Sciatic nerve (tissue), 2 donors: ENCODE measurements at regions not wholly inside any gene's neighbourhood (a gene's known extent, or its start where the extent isn't known, plus 50 kb on each side); places are given as distances from the start of the nearest gene placed in this dataset.

Source experiments
- ATAC-seq: fragments of 200-7000 bp; cut with Tn5 transposase; one replicate; pipeline ENCODE4 v1.9.1; 2020; ENCODE audit warnings: mild to moderate bottlenecking, moderate library complexity
- DNase-seq: peaks from one replicate; pipeline ENCODE4 v3.0.0-alpha.2; 2020; ENCODE audit warnings: low spot score
- intact Hi-C: fragments of 100-400 bp; cut with DNase I; formaldehyde crosslinking; loops from one replicate; pipeline ENCODE4 v1.14.2; 2022
- donor health status: DM: no; HTN: no; CAD: no.
- donor health status: DM: no; HTN: no; CAD: no.

DNA sequence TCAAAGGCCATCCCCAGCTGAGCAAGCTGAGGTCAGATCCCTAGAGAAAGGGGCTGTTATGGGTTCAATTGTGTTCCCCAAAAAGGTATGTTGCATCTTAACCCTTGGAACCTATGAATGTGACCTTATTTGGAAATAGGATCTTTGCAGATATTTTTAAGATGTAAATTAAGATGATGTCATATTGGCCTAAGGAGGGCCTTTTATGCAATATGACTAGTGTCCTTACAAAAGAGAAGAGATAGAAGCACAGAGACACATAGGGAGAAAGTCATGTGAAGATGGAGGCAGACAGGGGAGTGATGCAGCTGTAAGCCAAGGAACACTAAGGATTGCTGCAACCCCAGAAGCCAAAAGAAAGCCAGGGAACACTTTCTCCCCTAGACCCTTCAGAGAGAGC, 144.3 kb upstream of the TAB2 start:
- ATAC-seq, result no peak

DNA sequence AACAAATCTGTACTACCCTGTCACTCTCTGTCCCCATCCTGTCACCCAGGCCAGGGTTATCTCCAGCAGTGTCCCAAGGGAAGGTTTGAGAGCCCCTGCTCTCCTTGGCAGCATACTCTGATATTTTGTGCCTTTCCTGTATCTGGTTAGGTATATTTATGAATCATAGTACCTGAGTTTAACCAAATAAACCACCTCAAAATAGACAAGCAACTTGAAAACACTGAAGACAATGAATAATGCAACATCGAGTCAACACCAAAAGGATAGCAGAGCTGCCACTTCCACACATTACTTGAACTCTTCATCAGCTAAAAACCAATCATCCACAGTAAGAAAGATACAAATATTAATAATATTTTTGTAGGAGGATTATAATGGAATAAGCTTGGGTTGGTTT, 142.6 kb upstream of the TAB2 start:
- no peak for ATAC-seq
- DNase-seq, result no peak
- intact Hi-C loops, result no loop called here

More for the DNA sequence above, 144.3 kb upstream of the TAB2 start:
- intact Hi-C loops, result no loop called here
- DNase-seq, result no peak

DNA sequence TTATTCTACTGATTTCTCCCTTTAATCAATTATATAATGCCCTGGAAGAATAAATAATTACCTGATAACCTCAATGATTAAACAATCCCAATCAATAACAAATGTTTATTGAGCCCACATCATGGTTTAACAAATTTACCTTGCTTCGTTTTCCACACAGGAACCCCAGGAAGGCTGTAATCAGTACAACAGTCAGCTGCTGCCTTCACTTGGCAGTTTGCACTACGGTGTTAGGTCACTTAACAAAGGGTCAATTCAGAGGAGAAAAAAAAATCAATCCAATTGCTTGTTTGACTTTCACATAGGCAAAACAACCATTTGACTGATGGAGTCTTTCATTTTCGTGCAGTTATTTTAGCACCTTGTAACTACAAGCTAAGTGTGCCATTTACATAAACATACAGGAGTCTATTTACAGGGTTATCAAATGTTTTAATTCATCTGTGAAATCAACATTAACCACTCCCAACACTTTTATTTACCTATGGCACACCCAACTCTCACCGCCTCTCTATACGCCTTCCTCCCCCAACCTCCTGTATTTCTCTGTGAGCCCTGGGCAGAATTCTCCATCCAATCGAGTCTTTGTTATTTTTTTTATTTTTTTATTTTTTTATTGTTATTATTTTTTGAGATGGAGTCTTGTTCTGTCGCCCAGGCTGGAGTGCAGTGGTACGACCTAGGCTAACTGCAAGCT, 140.4 kb upstream of the TAB2 start:
- DNase-seq (no peak), ATAC-seq (no peak)
- intact Hi-C loops, result no loop called here

DNA sequence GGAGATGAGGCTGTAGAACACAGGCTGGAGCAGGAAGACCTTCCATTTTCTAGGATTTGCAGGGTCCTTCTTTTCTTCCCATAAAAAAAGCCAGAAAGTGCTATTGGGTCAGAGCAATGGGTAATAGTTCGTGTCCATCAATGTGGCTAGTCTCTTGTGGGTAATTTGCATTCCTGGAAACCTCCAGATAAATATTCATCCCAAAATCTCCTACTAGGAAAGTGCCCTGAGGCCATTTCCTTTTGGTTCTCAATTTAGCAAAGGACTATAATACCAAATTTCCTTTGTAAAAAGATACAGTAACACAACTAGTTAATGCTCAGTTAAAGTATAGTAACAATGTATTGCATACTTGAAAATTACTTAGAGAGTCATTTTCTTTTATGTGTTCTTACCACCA, 138.1 kb upstream of the TAB2 start:
- ATAC-seq (no peak), DNase-seq (no peak)
- intact Hi-C loops, result no loop called here

DNA sequence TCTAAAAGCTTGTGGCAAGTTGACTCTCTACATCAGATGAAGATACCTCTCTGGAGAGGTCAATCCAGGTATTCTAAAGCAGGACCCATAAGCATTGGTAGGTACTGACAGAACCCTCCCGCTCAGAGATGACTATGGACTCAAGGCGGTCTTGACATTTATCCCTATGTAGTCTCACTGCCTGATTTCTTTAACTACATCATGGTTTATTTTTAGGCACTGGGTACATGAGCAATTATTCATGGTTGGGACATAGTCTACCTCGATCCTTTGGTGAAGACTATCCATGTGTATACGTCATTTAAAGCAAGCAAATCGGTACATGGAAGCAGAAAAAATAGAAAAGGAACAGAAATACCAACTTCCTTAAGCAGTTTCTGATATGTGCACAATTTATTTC, 136.2 kb upstream of the TAB2 start:
- DNase-seq (no peak), ATAC-seq (peak; percentile 22)
- intact Hi-C loops, result no loop called here

DNA sequence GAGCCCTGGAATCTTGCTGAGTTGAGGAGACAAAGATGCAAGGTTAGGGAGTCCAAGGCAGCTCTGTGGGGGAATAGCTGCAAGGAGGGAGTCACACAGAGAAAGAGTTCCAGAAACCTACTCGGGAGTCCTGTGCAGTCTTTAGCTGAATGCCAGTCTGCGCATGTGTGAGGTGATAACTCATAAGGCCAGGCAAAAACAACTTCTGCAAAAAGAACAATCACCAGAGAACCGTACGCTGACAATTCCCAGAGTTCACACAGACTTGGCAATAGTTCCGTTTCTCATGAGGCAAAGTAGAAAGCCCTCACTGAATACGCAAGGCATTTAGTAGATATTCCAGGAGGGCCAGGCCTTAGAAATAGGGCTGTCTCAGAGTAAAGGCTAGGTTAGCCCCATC, 135.2 kb upstream of the TAB2 start:
- no peak for DNase-seq
- intact Hi-C loops, result no loop called here
- ATAC-seq, result peak; percentile 55

DNA sequence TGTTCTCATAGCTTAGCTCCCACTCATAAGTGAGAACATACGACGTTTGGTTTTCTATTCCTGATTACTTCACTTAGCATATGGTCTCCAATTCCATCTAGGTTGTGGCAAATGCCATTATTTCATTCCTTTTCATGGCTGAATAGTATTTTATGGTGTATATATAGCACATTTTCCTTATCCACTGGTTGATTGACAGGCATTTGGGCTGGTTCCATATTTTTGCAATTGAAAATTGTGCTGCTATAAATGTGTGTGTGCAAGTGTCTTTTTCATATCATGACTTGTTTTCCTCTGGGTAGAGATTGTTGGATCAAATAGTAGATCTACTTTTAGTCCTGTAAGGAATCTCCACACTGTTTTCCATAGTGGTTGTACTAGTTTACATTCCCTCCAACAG, 133.0 kb upstream of the TAB2 start:
- DNase-seq (no peak), ATAC-seq (no peak)
- intact Hi-C loops, result no loop called here

DNA sequence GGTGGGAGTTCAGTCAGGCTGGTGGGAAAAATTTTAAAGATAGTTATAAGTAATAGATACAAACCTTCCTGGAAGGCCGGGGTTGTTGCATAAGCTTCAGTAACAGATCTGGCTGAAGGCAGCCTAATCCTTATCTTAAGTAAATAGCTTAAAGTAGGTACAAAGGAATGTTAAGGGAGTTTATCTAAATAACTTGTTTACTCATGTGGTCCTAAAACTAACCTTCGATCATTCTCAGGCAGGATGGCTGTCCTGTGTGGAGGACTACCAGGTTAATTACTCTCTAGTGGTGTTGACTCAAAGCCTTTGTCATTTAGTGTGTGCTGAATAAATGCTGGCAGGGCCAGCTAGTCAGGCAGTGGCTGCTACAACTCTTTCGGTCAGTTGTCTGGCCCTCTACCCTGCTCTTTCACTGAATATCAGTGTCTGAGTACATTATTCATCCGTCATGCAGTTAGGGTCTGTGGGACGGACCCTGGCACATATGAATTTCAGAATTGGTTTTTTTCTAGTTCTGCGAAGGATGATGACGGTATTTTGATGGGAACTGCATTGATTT, 131.6 kb upstream of the TAB2 start:
- intact Hi-C loops, result no loop called here

DNA sequence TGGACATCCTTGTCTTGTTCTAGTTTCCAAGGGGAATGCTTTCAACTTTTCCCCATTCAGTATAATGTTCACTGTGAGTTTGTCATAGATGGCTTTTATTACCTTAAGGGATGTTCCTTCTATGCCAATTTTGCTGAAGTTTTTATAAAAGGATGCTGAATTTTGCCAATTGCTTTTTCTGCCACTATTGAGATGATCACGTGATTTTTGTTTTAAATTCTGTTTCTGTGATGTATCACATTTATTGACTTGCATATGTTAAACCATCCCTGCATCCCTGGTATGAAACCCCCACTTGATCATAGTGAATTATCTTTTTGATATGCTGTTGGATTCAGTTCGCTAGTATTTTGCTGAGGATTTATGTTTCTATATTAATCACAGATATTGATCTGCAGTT, 130.6 kb upstream of the TAB2 start:
- intact Hi-C loops, result no loop called here
- ATAC-seq, result no peak
- DNase-seq, result no peak

More for the DNA sequence above, 131.6 kb upstream of the TAB2 start:
- ATAC-seq (no peak), DNase-seq (no peak)

DNA sequence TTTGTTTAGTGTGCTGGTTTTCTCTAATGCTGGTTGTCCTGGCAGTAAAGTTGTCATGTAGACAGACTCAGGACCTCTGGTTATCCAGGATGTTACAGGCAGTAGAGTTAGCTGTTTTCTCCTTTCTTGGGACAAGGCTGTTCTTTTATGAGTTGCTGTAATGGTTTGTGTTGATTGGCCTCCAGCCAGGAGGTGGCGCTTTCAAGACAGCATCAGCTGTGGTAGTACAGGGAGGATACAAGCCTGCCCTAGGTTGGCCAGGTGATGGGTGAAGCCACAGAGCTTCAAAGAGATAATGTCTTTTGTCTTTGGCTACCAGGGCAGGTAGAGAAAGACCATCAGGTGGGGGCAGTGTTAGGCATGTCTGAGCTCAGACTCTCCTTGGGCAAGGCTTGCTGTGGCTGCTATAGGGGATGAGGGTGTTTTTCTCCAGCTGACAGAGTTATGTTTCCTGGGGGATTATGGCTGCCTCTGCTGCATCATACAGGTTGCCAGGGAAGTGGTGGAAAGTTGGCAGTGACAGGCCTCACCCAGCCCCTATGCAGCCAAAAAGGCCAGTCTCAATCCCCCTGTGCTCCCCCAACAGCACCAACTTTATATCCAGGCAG, 127.2 kb upstream of the TAB2 start:
- intact Hi-C loops, result no loop called here
- ATAC-seq (no peak), DNase-seq (no peak)

DNA sequence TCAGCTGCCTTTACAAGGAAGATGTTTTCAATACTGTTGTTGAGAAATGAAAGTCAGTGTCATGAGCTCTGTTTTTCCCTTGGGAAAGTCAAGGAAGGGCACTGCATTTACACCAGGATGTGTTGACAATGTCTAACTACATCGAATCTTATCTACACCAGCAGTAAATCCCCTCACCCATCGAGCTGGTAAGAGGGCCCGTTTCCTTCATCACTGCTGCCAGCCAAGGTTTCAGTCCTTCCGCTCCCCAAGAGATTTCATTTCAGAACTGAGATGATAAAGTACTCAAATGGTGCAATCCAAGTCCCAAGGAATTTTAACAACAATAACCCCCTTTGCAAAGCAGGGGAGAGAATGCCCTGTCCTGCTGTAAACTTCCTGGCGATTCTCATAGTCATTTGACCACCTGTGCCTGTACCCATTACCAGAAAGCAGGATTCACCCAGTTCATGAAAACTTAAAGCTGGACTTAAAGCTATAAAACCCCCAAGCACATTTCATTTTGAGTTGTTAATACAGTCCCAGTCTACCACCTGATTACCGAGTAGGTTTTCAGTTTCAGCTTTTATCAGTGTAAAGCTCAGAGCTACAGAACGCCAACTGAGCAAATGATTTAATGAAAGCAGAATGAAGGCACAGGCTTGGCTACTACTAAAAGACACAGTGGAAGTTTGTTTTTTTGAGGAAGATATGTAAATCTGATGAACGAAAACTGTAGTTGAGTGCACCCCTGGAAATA, 122.5 kb upstream of the TAB2 start:
- intact Hi-C loops, result no loop called here
- DNase-seq, result no peak
- ATAC-seq, result no peak

DNA sequence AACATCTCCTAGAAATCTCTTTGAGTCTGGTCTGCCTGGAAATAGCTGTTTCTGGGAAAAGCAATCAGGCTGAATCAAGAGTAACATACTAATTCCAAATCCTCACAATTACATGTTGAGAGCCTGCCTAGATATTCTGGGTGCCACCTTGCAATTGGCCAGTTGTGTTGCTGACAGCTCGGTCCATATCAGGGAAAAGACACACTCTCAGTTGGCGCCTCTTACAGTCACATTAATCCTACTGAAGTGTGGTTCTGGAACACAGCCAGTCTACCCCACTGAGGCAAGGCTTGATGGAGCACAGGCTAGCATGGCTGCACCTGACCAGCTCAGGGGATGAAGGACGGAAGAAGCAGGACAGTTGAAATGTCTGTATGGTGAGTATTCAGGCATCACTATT, 121.4 kb upstream of the TAB2 start:
- ATAC-seq, result no peak
- intact Hi-C loops, result no loop called here

DNA sequence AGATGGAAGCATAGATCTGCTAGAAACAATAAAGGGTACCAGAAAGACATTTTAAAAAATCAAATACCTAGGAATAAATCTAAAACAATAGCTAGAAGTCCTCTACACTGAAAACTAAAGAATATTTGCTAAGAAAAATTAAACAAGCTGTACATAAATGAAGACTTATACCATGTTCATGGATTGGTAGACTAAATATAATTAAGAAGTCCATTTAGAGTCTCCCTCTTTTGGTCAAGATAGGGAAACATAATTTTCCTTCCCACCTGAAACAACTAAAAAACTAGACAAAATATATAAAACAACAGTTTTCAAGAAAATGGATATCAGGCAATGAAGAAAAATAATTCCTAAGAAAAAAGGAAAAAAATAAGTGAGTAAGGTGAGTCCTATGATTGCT, 120.0 kb upstream of the TAB2 start:
- intact Hi-C loops, result no loop called here

More for the DNA sequence above, 121.4 kb upstream of the TAB2 start:
- DNase-seq, result no peak

DNA sequence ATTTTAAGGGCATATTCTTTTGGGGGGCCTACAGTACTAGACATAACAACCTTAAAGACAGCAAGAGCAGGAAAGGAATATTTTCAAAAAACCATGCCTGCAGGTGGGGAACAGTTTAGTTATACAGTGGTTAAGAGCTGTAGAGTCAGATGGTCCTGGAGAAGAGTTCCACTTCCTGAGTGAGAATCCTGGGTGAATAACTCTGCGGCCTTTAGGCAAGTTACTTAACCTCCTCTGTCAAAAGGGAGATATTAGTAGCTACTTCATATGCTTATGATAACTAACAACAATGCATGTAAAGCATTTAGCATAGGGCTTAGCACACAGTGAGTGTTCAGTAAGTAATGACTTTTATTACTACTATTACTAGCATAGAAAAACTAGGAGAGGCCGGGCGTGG, 119.2 kb upstream of the TAB2 start:
- ATAC-seq (no peak), DNase-seq (no peak)
- intact Hi-C loops, result no loop called here

More for the DNA sequence above, 120.0 kb upstream of the TAB2 start:
- DNase-seq (no peak), ATAC-seq (no peak)

DNA sequence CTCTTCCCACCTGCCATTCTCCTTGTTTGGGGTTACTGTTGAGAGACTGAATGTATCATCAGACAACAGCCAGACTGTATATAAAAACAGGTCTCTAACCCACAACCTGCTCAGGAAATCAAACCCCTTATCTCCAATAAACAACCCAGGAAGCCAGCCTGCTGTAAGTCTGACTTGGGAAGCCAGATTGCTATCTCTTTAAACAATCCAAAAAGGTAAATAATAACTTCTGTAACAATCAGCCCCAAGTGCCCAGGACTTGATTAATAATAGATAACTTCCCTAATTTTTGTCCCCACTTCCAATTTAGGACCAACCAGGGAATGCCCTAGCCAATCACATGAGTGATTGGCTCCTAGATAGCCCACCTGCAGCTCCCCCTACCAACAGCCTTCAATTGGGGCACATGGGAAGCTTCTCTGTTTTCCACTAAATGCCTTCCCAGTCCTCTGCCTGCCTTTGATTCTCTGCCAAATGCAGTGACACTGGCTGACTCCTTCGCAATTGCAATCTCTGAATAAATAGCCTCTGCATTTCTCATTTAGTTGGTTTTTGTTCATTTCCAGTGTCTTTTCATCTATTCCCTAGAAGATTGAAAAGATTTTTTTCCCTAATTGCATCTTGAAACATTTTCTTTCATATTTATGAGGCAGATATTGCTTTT, 117.1 kb upstream of the TAB2 start:
- peak; percentile 66 for ATAC-seq
- DNase-seq, result no peak
- intact Hi-C loops, result no loop called here

DNA sequence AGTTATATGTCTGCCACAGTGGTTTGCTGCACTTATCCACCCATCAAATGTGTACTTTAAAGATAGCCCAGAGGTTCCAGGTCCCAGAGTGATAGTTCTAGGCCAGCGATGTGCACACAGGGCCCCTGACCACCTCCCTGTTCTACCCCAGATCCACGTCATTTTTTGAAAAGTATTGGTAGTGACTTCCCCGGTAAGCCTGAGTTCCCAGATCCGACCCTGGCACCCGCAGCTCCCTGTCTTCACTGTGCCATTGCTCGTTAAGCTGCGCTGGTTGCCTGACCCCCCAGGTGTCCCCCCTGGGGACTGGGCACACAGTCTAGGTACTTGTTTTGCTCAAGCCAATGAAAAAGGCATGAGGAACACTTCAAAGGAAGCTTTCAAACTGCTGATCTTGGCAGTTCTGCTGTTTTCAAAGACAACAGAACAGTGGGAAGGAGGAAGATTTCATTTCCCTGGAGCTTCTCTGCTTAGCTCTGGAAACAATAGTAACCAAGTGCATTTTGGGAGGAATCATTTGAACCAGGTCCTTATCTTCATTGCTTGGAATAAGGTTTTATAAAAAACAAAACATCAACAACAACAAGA, 116.3 kb upstream of the TAB2 start:
- intact Hi-C loops, result no loop called here
- DNase-seq (no peak), ATAC-seq (peak; percentile 85)

DNA sequence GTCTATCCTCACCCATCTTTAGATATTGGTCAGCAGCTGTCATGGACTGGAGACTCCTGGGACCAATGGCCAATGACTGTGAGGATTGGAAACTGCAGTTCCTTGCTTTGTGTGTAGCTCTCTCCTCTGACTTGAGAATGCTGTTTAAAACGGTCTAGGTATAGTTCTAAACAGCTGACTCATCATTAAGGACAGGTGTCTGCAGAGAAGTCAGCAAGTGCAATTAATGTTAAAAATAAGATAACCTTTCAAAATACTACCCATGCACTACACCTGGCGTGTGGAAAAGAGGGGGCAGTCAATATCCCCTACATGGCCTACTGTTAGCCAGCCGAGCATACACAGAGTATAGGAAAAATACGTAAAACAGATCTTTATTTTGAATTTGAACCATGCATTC, 115.4 kb upstream of the TAB2 start:
- intact Hi-C loops, result no loop called here
- ATAC-seq, result no peak
- DNase-seq, result no peak

DNA sequence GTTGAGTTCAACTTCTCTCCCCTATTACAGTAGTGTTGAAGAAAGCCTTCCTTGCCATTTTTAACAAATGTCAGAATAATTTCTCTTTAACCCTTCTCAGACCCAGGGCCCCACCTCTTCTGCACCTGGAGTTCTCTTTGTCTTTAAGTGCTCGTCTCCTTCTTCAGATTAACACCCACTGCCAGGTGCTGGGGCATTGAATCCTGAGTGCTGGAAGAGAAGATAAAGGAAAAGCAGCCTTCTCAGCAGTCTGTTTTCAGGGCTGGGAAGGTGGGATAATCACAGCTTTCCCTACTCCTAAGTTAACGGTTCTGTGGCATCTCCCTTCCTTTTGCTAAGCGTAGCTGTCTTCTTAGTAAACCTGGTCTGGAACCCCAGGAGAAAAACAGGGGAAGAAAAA, 114.6 kb upstream of the TAB2 start:
- DNase-seq (no peak), ATAC-seq (no peak)

DNA sequence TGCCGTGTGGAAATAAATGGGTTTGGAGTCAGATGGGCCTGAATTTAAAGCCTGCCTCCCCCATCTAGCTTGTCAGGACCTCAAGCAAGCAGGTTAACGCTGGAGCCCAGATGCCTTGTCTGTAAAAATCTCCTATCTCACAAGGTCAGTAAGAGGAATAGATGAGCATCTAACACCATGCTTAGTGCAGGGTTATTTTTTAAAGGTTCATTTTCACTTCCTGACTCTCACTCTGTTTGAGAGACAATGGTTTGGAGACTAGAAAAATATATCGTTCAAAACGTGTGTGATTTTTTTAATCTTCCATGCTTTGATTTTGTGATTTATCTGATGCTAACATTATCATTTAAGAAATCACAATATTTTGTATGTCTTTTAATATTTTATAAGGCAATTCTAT, 114.0 kb upstream of the TAB2 start:
- intact Hi-C loops, result no loop called here
- DNase-seq, result no peak
- ATAC-seq, result no peak

More for the DNA sequence above, 114.6 kb upstream of the TAB2 start:
- intact Hi-C loops, result no loop called here
